HFFc6 (cell line): ENCODE measurements at regions not wholly inside any gene's neighbourhood (a gene's known extent, or its start where the extent isn't known, plus 50 kb on each side); places are given as distances from the start of the nearest gene placed in this dataset.

ENCODE experiments used
- DNase-seq: peaks from one replicate; pipeline ENCODE4 v3.0.0-alpha.2; 2018
- H3K27ac Mint-ChIP-seq: 2 replicates; pipeline ENCODE4 v1.8.0; 2020; ENCODE audit warnings: mild to moderate bottlenecking, mixed read lengths
- H3K27me3 Mint-ChIP-seq: 2 replicates; pipeline ENCODE4 v1.8.0; 2021; ENCODE audit warnings: mild to moderate bottlenecking, moderate library complexity, mixed read lengths; ENCODE audit not compliant: insufficient read depth
- H3K36me3 Mint-ChIP-seq: 2 replicates; pipeline ENCODE4 v1.8.0; 2021; ENCODE audit warnings: low read depth, mixed read lengths
- H3K4me1 Mint-ChIP-seq: 2 replicates; pipeline ENCODE4 v1.8.0; 2020; ENCODE audit warnings: low read depth, mixed read lengths
- H3K4me3 Mint-ChIP-seq: 2 replicates; pipeline ENCODE4 v1.8.0; 2020; ENCODE audit warnings: mild to moderate bottlenecking, moderate library complexity, mixed read lengths
- H3K9me3 Mint-ChIP-seq: 2 replicates; pipeline ENCODE4 v1.8.0; 2020; ENCODE audit warnings: mild to moderate bottlenecking, mixed read lengths
- CTCF ChIP-seq: fragments of 200-600 bp; sonication (generic); IDR thresholded peaks from 2 replicates; pipeline ENCODE4 v1.5.0; 2021; ENCODE audit warnings: antibody characterized with exemption, mild to moderate bottlenecking

GRCh38 chr3:103077910-103078309, 643.1 kb downstream of the ZPLD1 start:
- no peaks in the 10 kb centered on the region for H3K27me3 Mint-ChIP-seq
- TF ChIP-seq CTCF = no peak
- peaks cover 23% of the 10 kb centered on the region; the same call in 1 of the 2 replicates for H3K9me3 Mint-ChIP-seq
- no peak for DNase-seq
- H3K27ac Mint-ChIP-seq = no peak overlapping the region
- no peaks in the 10 kb centered on the region for H3K36me3 Mint-ChIP-seq
- H3K4me3 Mint-ChIP-seq = no peak overlapping the region
- H3K4me1 Mint-ChIP-seq = no peaks in the 10 kb centered on the region

GRCh38 chr3:103082501-103082900, 647.7 kb downstream of the ZPLD1 start:
- Mint-ChIP-seq H3K4me1 (no peaks in the 10 kb centered on the region), H3K27me3 (no peaks in the 10 kb centered on the region)
- DNase-seq = no peak

GRCh38 chr3:103083848-103084631, 649.2 kb downstream of the ZPLD1 start:
- Mint-ChIP-seq H3K9me3 (peaks cover 24% of the 10 kb centered on the region), H3K4me1 (no peaks in the 10 kb centered on the region), H3K27me3 (no peaks in the 10 kb centered on the region), H3K4me3 (no peak overlapping the region), H3K36me3 (no peaks in the 10 kb centered on the region), H3K27ac (no peak overlapping the region)
- no peak for TF ChIP-seq CTCF
- no peak for DNase-seq

More at GRCh38 chr3:103082501-103082900, 647.7 kb downstream of the ZPLD1 start:
- no peaks in the 10 kb centered on the region for H3K36me3 Mint-ChIP-seq
- TF ChIP-seq CTCF = no peak
- no peak overlapping the region for H3K27ac Mint-ChIP-seq
- peaks cover 21% of the 10 kb centered on the region for H3K9me3 Mint-ChIP-seq
- no peak overlapping the region for H3K4me3 Mint-ChIP-seq

- H3K27me3 Mint-ChIP-seq = no peaks in the 10 kb centered on the region
- no peak for TF ChIP-seq CTCF
- no peak for DNase-seq
- no peaks in the 10 kb centered on the region for H3K4me1 Mint-ChIP-seq
- H3K9me3 Mint-ChIP-seq = peaks cover 24% of the 10 kb centered on the region
- no peaks in the 10 kb centered on the region for H3K36me3 Mint-ChIP-seq
- H3K27ac Mint-ChIP-seq = no peak overlapping the region
- no peak overlapping the region for H3K4me3 Mint-ChIP-seq
These were observed 650.6 kb downstream of the ZPLD1 start for GRCh38 chr3:103085465-103085864.

- no peak overlapping the region for H3K4me3 Mint-ChIP-seq
- no peaks in the 10 kb centered on the region for H3K27me3 Mint-ChIP-seq
- H3K9me3 Mint-ChIP-seq = peaks cover 30% of the 10 kb centered on the region
- DNase-seq = no peak
- H3K36me3 Mint-ChIP-seq = no peaks in the 10 kb centered on the region
- TF ChIP-seq CTCF = no peak
- H3K27ac Mint-ChIP-seq = no peak overlapping the region
- no peaks in the 10 kb centered on the region for H3K4me1 Mint-ChIP-seq
These were observed 654.9 kb downstream of the ZPLD1 start for GRCh38 chr3:103089758-103090157.
